HEK293T (cell line): ENCODE measurements at regions not wholly inside any gene's neighbourhood (a gene's known extent, or its start where the extent isn't known, plus 50 kb on each side); places are given as distances from the start of the nearest gene placed in this dataset.

Source experiments
- FOXK2 ChIP-seq: fragments of 450-650 bp; IDR thresholded peaks from 2 replicates; pipeline ENCODE4 v1.6.1; 2016; ENCODE audit warnings: mild to moderate bottlenecking
- NFRKB ChIP-seq: fragments of 450-650 bp; IDR thresholded peaks from 2 replicates; pipeline ENCODE4 v1.6.1; 2016; ENCODE audit warnings: mild to moderate bottlenecking, moderate library complexity
- SP1 ChIP-seq: fragments of 450-650 bp; IDR thresholded peaks from 2 replicates; pipeline ENCODE4 v1.6.1; 2017

DNA sequence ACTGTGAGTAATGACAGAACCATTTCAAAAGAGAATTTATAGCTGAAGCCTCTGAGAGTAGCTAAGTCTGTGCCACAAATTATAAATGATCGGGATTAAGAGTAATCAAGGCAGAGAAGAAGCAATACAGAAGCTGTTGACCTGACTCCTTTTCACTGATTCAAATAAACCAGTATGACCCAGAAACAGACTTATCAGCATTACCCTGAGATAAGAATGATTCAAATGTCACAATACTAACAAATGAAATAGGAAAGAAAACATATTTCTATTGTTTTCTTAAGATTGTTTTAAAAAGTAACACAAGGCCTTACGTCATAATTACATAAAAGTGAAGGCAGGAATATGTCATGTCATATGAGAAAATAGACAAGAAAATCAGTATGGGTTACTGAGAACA lies 1534.6 kb downstream of the SI start:
- no peak for TF ChIP-seq SP1
- no peak for TF ChIP-seq FOXK2
- no peak for TF ChIP-seq NFRKB
